Activated CD8-positive, alpha-beta memory T cell treated with anti-CD3 and anti-CD28 coated beads, Interleukin-2, amount 10 ng/mL, durations not matched to agents 7 days and 5 days (primary cell): ENCODE measurements at regions not wholly inside any gene's neighbourhood (a gene's known extent, or its start where the extent isn't known, plus 50 kb on each side); places are given as distances from the start of the nearest gene placed in this dataset.
"Not testable (repeated sequence)": the region's sequence is repeated elsewhere in the genome, so short reads cannot be mapped to it uniquely, and the experiment has no call there.

Experiments
- ATAC-seq: fragments of 150-1000 bp; cut with Tn5 transposase; one replicate; pipeline ENCODE4 v1.10.0; 2021; ENCODE audit warnings: moderate library complexity
- CTCF ChIA-PET: fragments of 350-600 bp; sonication (Branson Sonifier 250); formaldehyde crosslinking; loops from one replicate; lab custom pipeline; 2021; ENCODE audit warnings: antibody characterized with exemption; lab: Charles Lee
- DNase-seq: peaks from one replicate; pipeline ENCODE4 v3.0.0-alpha.2; 2020
- H3K27ac Mint-ChIP-seq: one replicate; pipeline ENCODE4 v1.8.0; 2021; ENCODE audit warnings: mild to moderate bottlenecking, mixed read lengths
- H3K27me3 Mint-ChIP-seq: one replicate; pipeline ENCODE4 v1.8.0; 2021; ENCODE audit warnings: mixed read lengths
- H3K36me3 Mint-ChIP-seq: one replicate; pipeline ENCODE4 v1.8.0; 2021; ENCODE audit warnings: mild to moderate bottlenecking, mixed read lengths
- H3K4me1 Mint-ChIP-seq: one replicate; pipeline ENCODE4 v1.8.0; 2021; ENCODE audit warnings: mixed read lengths
- H3K4me3 Mint-ChIP-seq: one replicate; pipeline ENCODE4 v1.8.0; 2021; ENCODE audit warnings: mild to moderate bottlenecking, moderate library complexity, mixed read lengths
- H3K9me3 Mint-ChIP-seq: one replicate; pipeline ENCODE4 v1.8.0; 2022; ENCODE audit warnings: low read depth, mixed read lengths

GRCh38 chr5:88657136-88657535 lies 225.8 kb downstream of the MEF2C start:
- no peak overlapping the region for H3K4me3 Mint-ChIP-seq
- CTCF ChIA-PET, result interaction anchor here (1.4 kb wide), 1 partner anchor 876 kb away, joined by 4 read pairs; no protein-coding TSS in a partner anchor
- H3K27me3 Mint-ChIP-seq, result peaks cover 52% of the 10 kb centered on the region
- H3K4me1 Mint-ChIP-seq, result peaks cover 10% of the 10 kb centered on the region
- peaks cover 5% of the 10 kb centered on the region for H3K36me3 Mint-ChIP-seq
- H3K9me3 Mint-ChIP-seq, result no peaks in the 10 kb centered on the region
- no peak overlapping the region for H3K27ac Mint-ChIP-seq
- no peak for ATAC-seq
- DNase-seq, result no peak

DNA sequence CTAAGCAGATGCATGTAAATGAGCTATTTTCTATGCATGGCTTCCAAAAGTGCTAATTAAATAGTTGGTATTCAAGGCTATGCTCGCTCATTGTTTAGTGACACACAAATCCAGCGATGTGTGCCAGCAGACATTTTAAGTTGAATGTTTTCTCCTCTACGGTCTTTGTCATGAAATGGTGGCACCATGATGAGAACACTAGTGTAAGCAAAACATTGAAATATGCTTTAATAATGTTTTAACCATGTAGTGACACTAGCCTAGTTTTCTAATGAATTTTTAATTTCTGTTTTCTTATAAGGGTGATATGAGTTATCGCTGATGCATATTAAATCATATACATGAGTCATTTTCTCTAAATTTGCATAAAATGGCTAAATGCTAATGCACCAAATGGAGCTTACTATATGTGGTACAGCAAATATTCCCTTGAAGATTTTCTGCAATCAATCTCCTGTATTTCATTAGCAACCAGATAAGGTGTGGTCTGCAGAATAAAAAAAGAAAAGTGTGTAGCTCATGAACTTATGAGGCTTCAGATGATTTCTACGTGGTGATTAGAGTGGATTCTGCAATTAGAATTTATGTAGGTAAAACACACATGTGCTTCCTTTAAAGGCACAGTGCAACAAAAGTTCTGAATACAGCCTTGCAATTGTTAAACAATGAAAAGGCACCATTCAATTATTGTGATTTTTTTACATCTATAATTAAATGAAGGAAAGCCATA lies 226.6 kb downstream of the MEF2C start:
- no peak for ATAC-seq
- H3K4me3 Mint-ChIP-seq, result no peak overlapping the region
- no peak overlapping the region for H3K27ac Mint-ChIP-seq
- H3K27me3 Mint-ChIP-seq, result peaks cover 51% of the 10 kb centered on the region
- DNase-seq, result no peak
- H3K4me1 Mint-ChIP-seq, result peaks cover 7% of the 10 kb centered on the region
- H3K9me3 Mint-ChIP-seq, result no peaks in the 10 kb centered on the region
- peaks cover 5% of the 10 kb centered on the region for H3K36me3 Mint-ChIP-seq
- CTCF ChIA-PET, result interaction anchor here (2.3 kb wide), 1 partner anchor 34 kb away, joined by 7 read pairs; no protein-coding TSS in a partner anchor

GRCh38 chr5:88653471-88653870 lies 229.5 kb downstream of the MEF2C start:
- Mint-ChIP-seq H3K27me3 (peaks cover 37% of the 10 kb centered on the region), H3K4me3 (no peak overlapping the region), H3K9me3 (no peaks in the 10 kb centered on the region), H3K36me3 (no peaks in the 10 kb centered on the region), H3K4me1 (no peaks in the 10 kb centered on the region), H3K27ac (no peak overlapping the region)
- CTCF ChIA-PET, result no interaction called here
- ATAC-seq (no peak), DNase-seq (no peak)

DNA sequence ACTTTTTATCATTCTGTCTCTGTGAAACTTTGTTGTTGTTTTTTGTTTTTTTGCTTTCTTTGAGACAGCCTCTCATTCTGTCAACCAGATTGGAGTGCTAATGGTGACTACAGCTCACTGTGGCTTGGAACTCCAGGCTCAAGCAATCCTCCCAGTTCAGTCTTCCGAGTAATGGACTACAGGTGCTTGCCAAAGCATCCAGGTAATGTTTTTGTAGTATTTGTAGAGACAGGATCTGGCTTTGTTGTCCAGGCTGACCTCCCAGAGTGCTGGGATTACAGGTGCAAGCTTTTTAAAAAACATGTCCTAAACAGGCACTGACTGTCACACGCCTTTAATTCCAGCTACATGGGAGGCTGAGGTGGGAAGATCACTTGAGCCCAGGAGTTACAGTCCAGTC lies 235.1 kb downstream of the MEF2C start:
- H3K4me3 Mint-ChIP-seq, result no peak overlapping the region
- CTCF ChIA-PET, result interaction anchor here (0.8 kb wide), 1 partner anchor 867 kb away, joined by 3 read pairs; no protein-coding TSS in a partner anchor
- no peaks in the 10 kb centered on the region for H3K9me3 Mint-ChIP-seq
- ATAC-seq (no peak), DNase-seq (no peak)
- no peaks in the 10 kb centered on the region for H3K4me1 Mint-ChIP-seq
- H3K27ac Mint-ChIP-seq, result no peak overlapping the region
- peaks cover 31% of the 10 kb centered on the region for H3K27me3 Mint-ChIP-seq
- no peaks in the 10 kb centered on the region for H3K36me3 Mint-ChIP-seq

DNA sequence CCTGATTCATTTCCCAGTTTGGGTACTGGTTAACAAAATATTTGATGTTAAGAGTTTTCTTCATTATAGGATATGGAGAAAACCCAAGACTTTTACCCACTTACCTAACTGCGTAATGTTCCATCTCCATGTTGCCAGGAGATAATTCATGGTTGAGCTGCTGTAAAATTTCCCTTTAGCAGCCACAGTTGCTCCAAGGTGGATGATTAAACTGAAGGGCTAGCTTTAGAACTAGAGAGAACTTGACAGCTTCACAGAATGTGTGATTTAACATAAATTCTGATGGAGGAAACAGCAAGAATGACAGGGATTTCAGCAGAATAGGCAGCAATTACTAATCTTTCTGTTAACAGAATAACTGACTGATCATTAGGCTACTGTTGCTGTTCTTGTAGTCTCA lies 236.1 kb downstream of the MEF2C start:
- Mint-ChIP-seq H3K27me3 (peaks cover 31% of the 10 kb centered on the region), H3K9me3 (no peaks in the 10 kb centered on the region), H3K4me1 (no peaks in the 10 kb centered on the region), H3K4me3 (no peak overlapping the region), H3K27ac (no peak overlapping the region), H3K36me3 (no peaks in the 10 kb centered on the region)
- CTCF ChIA-PET, result no interaction called here
- ATAC-seq (no peak), DNase-seq (no peak)

- no peak for DNase-seq
- peaks cover 18% of the 10 kb centered on the region for H3K27me3 Mint-ChIP-seq
- H3K9me3 Mint-ChIP-seq, result no peaks in the 10 kb centered on the region
- no peak overlapping the region for H3K27ac Mint-ChIP-seq
- no peaks in the 10 kb centered on the region for H3K4me1 Mint-ChIP-seq
- ATAC-seq, result no peak
- H3K36me3 Mint-ChIP-seq, result no peaks in the 10 kb centered on the region
- no peak overlapping the region for H3K4me3 Mint-ChIP-seq
- CTCF ChIA-PET, result no interaction called here
These were observed 238.3 kb downstream of the MEF2C start for GRCh38 chr5:88644676-88645075.

DNA sequence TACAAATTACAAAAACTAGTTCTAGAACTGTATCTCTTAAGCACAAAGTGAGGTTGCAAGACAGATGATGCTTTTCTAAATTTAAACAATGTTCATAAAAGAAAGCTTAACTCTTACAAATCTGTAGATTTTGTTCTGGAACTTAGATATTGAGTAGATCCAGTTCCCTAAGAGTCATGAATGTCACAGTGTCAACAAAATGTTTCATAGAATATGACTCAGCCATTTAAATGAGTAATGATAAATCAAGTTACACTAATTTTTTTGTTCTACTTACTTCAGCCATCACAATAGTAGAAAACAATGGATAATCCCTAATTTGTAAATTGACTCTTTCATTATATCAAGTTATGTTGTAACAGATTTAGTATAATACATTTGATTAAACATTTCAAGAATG lies 239.7 kb downstream of the MEF2C start:
- ATAC-seq (no peak), DNase-seq (no peak)
- Mint-ChIP-seq H3K4me3 (no peak overlapping the region), H3K4me1 (no peaks in the 10 kb centered on the region), H3K36me3 (no peaks in the 10 kb centered on the region), H3K9me3 (no peaks in the 10 kb centered on the region), H3K27ac (no peak overlapping the region), H3K27me3 (peaks cover 18% of the 10 kb centered on the region)
- CTCF ChIA-PET, result interaction anchor here (1.2 kb wide), 1 partner anchor 862 kb away, joined by 3 read pairs; no protein-coding TSS in a partner anchor

- no peak overlapping the region for H3K4me3 Mint-ChIP-seq
- DNase-seq, result no peak
- no peaks in the 10 kb centered on the region for H3K9me3 Mint-ChIP-seq
- H3K27ac Mint-ChIP-seq, result no peak overlapping the region
- H3K27me3 Mint-ChIP-seq, result no peaks in the 10 kb centered on the region
- ATAC-seq, result no peak
- CTCF ChIA-PET, result no interaction called here
- H3K36me3 Mint-ChIP-seq, result no peaks in the 10 kb centered on the region
- no peaks in the 10 kb centered on the region for H3K4me1 Mint-ChIP-seq
These were observed 249.0 kb downstream of the MEF2C start for GRCh38 chr5:88634014-88634413.

GRCh38 chr5:88622890-88623289 lies 260.1 kb downstream of the MEF2C start:
- CTCF ChIA-PET, H3K9me3 Mint-ChIP-seq, H3K36me3 Mint-ChIP-seq, H3K27ac Mint-ChIP-seq, DNase-seq, H3K27me3 Mint-ChIP-seq, H3K4me3 Mint-ChIP-seq, ATAC-seq, H3K4me1 Mint-ChIP-seq: not testable (repeated sequence)

GRCh38 chr5:88615767-88616166 lies 267.2 kb downstream of the MEF2C start:
- H3K27me3 Mint-ChIP-seq, H3K4me3 Mint-ChIP-seq, H3K4me1 Mint-ChIP-seq, H3K9me3 Mint-ChIP-seq, H3K27ac Mint-ChIP-seq, H3K36me3 Mint-ChIP-seq, ATAC-seq, CTCF ChIA-PET, DNase-seq: not testable (repeated sequence)

DNA sequence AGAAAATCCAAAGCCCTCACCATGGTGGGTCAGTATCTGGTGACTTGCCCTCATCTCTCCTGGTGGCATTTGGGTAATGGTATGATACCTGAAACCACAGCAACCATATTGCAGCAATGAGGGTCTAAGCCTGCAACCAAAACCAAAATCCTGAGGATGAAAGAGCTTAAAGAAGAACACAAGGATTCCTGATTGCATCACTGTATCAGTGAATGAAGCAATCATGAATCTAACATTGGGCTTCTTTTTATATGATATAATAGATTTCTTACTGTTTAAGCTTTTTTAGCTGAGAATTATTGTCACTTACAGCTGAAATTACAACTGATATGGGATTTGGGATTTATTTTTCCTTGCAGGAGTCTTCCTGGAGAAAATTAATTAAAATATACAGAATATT lies 269.9 kb downstream of the MEF2C start:
- H3K27ac Mint-ChIP-seq, result no peak overlapping the region
- peaks cover 4% of the 10 kb centered on the region for H3K27me3 Mint-ChIP-seq
- CTCF ChIA-PET, result no interaction called here
- no peaks in the 10 kb centered on the region for H3K9me3 Mint-ChIP-seq
- H3K36me3 Mint-ChIP-seq, result no peaks in the 10 kb centered on the region
- no peak for DNase-seq
- H3K4me1 Mint-ChIP-seq, result no peaks in the 10 kb centered on the region
- no peak for ATAC-seq
- no peak overlapping the region for H3K4me3 Mint-ChIP-seq

DNA sequence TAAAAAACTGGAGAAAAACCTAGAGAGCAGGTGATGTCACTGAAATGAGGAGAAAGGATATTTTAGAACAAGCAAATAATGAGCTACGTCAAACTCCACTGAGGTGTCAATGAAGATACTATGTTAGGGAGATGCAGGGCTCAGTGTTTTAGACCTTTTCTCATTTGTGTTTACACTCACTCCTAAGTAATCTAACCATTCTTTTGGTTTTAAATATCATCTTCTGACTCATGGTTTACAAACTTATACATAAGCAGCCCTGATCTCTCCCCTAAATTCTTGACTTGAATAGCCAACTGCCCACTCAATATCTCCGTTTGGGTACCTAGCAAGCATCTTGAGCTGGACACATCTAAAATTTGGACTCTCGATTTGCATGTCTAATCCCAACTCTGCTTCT lies 272.4 kb downstream of the MEF2C start:
- DNase-seq, result no peak
- no peak for ATAC-seq
- Mint-ChIP-seq H3K36me3 (no peaks in the 10 kb centered on the region), H3K27ac (no peak overlapping the region), H3K4me1 (no peaks in the 10 kb centered on the region), H3K4me3 (no peak overlapping the region), H3K9me3 (no peaks in the 10 kb centered on the region), H3K27me3 (peaks cover 4% of the 10 kb centered on the region)
- CTCF ChIA-PET, result no interaction called here

GRCh38 chr5:88607492-88607891 lies 275.5 kb downstream of the MEF2C start:
- H3K36me3 Mint-ChIP-seq, result no peaks in the 10 kb centered on the region
- no peak overlapping the region for H3K27ac Mint-ChIP-seq
- DNase-seq (no peak), ATAC-seq (no peak)
- no peak overlapping the region for H3K4me3 Mint-ChIP-seq
- H3K27me3 Mint-ChIP-seq, result peaks cover 3% of the 10 kb centered on the region
- CTCF ChIA-PET, result no interaction called here
- H3K4me1 Mint-ChIP-seq, result no peaks in the 10 kb centered on the region
- no peaks in the 10 kb centered on the region for H3K9me3 Mint-ChIP-seq

GRCh38 chr5:88606626-88607025 lies 276.4 kb downstream of the MEF2C start:
- H3K4me3 Mint-ChIP-seq, result no peak overlapping the region
- no peaks in the 10 kb centered on the region for H3K9me3 Mint-ChIP-seq
- ATAC-seq (no peak), DNase-seq (no peak)
- H3K27ac Mint-ChIP-seq, result no peak overlapping the region
- H3K4me1 Mint-ChIP-seq, result no peaks in the 10 kb centered on the region
- H3K36me3 Mint-ChIP-seq, result no peaks in the 10 kb centered on the region
- CTCF ChIA-PET, result no interaction called here
- H3K27me3 Mint-ChIP-seq, result no peaks in the 10 kb centered on the region
